Adrenal gland (tissue), 9 donors: ENCODE measurements at regions not wholly inside any gene's neighbourhood (a gene's known extent, or its start where the extent isn't known, plus 50 kb on each side); places are given as distances from the start of the nearest gene placed in this dataset.

Experiments used
- DNase-seq, 7 donors: peaks; one replicate each; pipeline ENCODE4 v3.0.0-alpha.2; 2019 to 2020
- H3K27ac ChIP-seq, 5 donors: fragments of 200-600 bp; sonication (generic) in 4 of 5; 1 replicate in 3 of 5; 2 replicates in 2 of 5; pipeline versions ENCODE4 v1.5.1 to v1.8.0; 2016 to 2020; ENCODE audit warnings: mild to moderate bottlenecking in 1 of 5
- H3K27me3 ChIP-seq: fragments of 200-600 bp; 2 replicates; pipeline ENCODE4 v1.8.0; 2021
- H3K36me3 ChIP-seq, 2 donors: fragments of 200-600 bp; replicated peaks in 1 of 2; 1 replicate in 1 of 2; 2 replicates in 1 of 2; pipeline versions ENCODE4 v1.5.1 to v1.8.0; 2018 to 2022
- H3K4me1 ChIP-seq, 2 donors: fragments of 200-600 bp; replicated peaks in 1 of 2; 1 replicate in 1 of 2; 2 replicates in 1 of 2; pipeline versions ENCODE4 v1.5.1 to v1.8.0; 2018 to 2021
- H3K4me3 ChIP-seq, 4 donors: fragments of 200-600 bp; sonication (generic) in 3 of 4; one replicate each; pipeline ENCODE4 v1.5.1; 2016 to 2018
- H3K9me3 ChIP-seq, 3 donors: fragments of 200-600 bp; sonication (generic) in 1 of 3; replicated peaks in 1 of 3; 1 replicate in 2 of 3; 2 replicates in 1 of 3; pipeline versions ENCODE4 v1.5.1 to v1.8.0; 2016 to 2021
- POLR2A ChIP-seq, 2 donors: fragments of 450-650 bp; IDR thresholded peaks; one replicate each; pipeline ENCODE4 v1.6.1; 2017; ENCODE audit warnings: antibody characterized with exemption in 2 of 2, mild to moderate bottlenecking in 2 of 2, moderate library complexity in 1 of 2
- WGBS, 4 donors: extraction: QIAGEN DNeasy Blood & Tissue Kit in 2 of 4; methylation state at CpG; one replicate each; pipeline versions ENCODE4 v1.1.5 to v1.1.7; 2013 to 2017; 5-methylcytosine and 5-hydroxymethylcytosine counted together
- intact Hi-C, 2 donors: fragments of 100-400 bp; cut with DNase I; formaldehyde crosslinking; loops; one replicate each; pipeline versions ENCODE4 v1.14.1 to v1.15.0; 2022 to 2023
- TF ChIP-seq, protein P1 (sequence below), 6 experiments: fragments of 450-650 bp in 4 of 6; fragments of 200-600 bp in 2 of 6; sonication (generic) in 1 of 6; IDR thresholded peaks; 1 replicate in 5 of 6; 2 replicates in 1 of 6; pipeline versions ENCODE4 v1.5.1 to v1.8.0; 2016 to 2021; ENCODE audit warnings: antibody characterized with exemption in 6 of 6, mild to moderate bottlenecking in 2 of 6, moderate library complexity in 1 of 6
- donor health status: healthy with polysubstance abuse.
- donor health status: Bipolar disorder and iron deficiency.
- donor health status: DM: yes; HTN: yes; CAD: no.
- donor health status: DM: no; HTN: no; CAD: no.
- donor health status: DM: no; HTN: no; CAD: no.

DNA sequence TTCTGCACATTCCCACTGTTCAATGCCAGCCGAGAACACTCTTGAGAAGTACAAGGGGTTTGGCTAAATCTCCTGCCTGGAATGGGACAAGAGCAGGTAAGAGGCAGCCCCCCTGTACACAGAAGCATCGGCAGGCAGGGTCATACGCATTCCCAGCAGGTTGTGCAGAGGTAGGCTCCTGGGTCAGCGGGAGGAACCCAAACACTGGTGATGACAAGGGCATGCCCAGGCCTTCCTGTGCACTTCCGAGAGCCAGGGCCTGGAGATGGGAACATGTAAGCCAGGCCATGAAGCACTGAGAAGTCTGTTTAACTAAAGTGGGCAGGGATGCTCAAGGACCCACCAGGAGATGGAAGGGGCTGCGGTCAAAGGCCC is 130.3 kb upstream of the CHST15 start:
- H3K27ac ChIP-seq: no peak overlapping the region
- H3K36me3 ChIP-seq: no peaks in the 10 kb centered on the region
- H3K27me3 ChIP-seq: no peaks in the 10 kb centered on the region
- WGBS, 4 donors: 80 to 92% (median 84%) methylated on average over 6 of the region's 6 CpGs
- TF ChIP-seq POLR2A (IDR thresholded peaks at IDR 0.05): no peak
- TF ChIP-seq, protein P1, sequence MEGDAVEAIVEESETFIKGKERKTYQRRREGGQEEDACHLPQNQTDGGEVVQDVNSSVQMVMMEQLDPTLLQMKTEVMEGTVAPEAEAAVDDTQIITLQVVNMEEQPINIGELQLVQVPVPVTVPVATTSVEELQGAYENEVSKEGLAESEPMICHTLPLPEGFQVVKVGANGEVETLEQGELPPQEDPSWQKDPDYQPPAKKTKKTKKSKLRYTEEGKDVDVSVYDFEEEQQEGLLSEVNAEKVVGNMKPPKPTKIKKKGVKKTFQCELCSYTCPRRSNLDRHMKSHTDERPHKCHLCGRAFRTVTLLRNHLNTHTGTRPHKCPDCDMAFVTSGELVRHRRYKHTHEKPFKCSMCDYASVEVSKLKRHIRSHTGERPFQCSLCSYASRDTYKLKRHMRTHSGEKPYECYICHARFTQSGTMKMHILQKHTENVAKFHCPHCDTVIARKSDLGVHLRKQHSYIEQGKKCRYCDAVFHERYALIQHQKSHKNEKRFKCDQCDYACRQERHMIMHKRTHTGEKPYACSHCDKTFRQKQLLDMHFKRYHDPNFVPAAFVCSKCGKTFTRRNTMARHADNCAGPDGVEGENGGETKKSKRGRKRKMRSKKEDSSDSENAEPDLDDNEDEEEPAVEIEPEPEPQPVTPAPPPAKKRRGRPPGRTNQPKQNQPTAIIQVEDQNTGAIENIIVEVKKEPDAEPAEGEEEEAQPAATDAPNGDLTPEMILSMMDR (IDR thresholded peaks at IDR 0.05): no peak
- intact Hi-C loops: no loop called here
- DNase-seq: peak in 1 of 7 donors; percentile 44
- no peaks in the 10 kb centered on the region for H3K9me3 ChIP-seq
- H3K4me1 ChIP-seq: peaks cover 0 to 12% of the 10 kb centered on the region in 2 donors
- H3K4me3 ChIP-seq: no peak overlapping the region

DNA sequence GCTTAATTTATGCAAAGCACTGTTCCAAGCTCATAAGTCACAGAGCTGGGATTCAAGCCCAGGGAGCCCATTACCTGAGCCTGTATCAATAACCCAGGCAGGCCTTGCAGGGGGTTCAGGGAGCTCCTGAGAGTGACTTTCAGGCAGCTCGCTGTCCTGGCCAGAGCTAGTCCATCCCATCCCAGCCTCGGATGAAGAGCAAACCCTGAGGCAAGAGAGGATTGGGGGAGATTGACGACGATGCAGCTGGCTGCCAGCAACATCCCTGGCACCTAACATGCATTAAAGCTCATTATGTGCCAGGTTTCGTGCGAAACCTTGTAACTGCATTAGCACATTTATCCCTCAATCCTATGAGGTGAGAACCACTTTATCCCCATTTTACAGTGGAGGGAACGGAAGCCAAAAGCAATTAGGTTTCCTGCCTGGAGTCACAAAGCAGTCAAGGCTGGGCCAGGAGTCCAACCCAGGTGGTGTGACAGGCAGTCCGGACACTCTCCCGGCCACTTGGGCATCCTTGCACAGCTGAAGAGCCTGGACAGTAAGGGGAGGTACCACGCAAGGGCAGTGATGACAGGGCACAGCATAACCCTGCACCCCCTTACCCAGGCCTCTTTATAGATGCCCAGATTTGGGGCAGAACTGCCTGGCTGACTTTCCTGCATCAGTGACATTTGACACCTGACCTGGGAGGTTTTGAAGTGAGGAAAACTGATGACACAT is 129.8 kb upstream of the CHST15 start:
- TF ChIP-seq, protein P1 (IDR thresholded peaks at IDR 0.05): no peak
- TF ChIP-seq POLR2A (IDR thresholded peaks at IDR 0.05): no peak
- intact Hi-C loops: no loop called here
- Histone ChIP-seq H3K4me3 (no peak overlapping the region), H3K27me3 (no peaks in the 10 kb centered on the region), H3K4me1 (peaks cover 0 to 12% of the 10 kb centered on the region in 2 donors), H3K36me3 (no peaks in the 10 kb centered on the region), H3K9me3 (no peaks in the 10 kb centered on the region), H3K27ac (no peak overlapping the region)
- peak in 1 of 7 donors; percentile 47 for DNase-seq
- 63 to 80% (median 71%) methylated on average over 10 of the region's 10 CpGs for WGBS, 4 donors

DNA sequence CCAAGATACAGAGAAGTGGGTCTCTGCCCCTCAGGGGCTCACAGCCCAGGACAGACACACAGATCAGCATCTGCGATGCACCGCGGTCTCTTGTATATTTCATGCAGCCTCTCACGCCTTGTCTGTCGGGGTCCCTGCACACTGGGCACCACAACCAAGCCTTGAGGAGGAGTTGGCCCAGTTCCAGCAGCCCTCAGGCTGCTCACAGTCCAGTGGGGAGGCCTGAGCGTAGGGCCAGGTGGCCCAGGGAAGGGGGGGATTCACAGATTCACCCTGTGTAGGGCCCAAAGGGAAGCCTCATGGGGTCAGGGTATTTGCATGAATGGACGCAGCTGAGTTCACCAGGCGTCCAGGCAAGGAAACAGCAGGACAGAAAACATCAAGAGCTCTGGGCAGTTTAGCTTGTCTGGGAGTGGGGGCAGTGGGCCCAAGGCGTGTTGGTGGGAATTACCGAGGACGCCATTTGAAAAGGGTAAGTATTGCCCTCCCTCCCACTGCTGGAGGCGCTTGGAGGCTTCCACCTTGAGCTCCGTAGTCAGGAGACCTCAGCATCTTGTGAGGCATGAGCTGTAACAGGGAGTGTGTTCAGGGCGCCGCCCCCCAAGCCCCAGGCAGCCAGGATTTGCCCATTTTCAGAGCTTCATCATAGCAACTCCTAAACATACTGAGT is 129.1 kb upstream of the CHST15 start:
- WGBS, 4 donors: 64 to 87% (median 76%) methylated on average over 11 to 15 of the region's 15 CpGs
- peak in 1 of 7 donors; percentile 52 for DNase-seq
- intact Hi-C loops: no loop called here
- no peaks in the 10 kb centered on the region for H3K9me3 ChIP-seq
- no peaks in the 10 kb centered on the region for H3K36me3 ChIP-seq
- no peak overlapping the region for H3K27ac ChIP-seq
- H3K4me3 ChIP-seq: no peak overlapping the region
- H3K27me3 ChIP-seq: no peaks in the 10 kb centered on the region
- peaks cover 0 to 12% of the 10 kb centered on the region in 2 donors for H3K4me1 ChIP-seq
- no peak for TF ChIP-seq POLR2A (IDR thresholded peaks at IDR 0.05)
- TF ChIP-seq, protein P1 (IDR thresholded peaks at IDR 0.05): no peak

DNA sequence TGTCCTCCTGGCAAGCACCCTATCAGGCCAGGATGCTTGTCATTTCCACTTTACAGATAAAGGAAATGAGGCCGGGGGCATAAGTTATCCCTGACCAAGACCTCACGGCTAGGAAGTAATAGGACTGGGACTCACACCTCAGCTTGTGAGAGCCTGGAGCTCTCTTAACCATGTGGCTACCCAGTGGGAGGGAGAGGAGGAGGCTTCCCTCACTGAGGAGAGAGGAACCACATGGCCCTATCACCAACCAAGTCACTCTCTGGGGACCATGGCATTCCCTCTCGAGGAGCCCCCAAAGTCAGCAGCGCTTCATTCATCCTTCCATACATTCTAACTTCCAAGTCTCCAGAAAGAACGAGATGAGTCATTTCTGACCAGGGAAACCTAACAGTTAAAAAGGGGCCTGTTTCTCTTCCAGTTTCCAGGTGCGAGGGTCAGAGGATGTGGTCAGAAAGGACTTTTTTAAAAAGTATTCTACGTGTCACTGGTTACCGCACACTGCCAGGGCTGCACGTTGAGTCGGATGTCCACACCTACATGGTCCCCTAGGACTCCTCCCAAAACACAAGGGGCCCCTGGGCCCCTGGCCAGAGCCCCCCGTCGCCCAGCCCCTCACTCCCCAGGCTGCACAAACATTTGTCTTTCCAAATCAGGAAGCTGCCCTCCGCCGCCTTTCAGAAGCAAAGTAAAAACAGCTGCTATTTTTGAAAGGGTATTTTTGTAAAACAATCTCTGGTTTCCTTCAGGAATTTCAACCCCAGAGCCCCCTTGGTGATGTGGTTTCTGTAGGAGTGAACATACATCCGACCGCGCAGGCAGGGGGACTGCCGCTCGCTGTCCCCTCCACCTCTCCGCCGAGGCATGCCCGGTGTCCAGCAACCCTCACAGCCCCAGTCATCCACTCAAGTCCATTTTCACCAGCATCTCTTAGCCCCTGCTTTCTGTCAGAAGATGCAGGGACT is 128.2 kb upstream of the CHST15 start:
- no peaks in the 10 kb centered on the region for H3K27me3 ChIP-seq
- no peaks in the 10 kb centered on the region for H3K9me3 ChIP-seq
- H3K27ac ChIP-seq: peak overlapping the region in 2 of 5 donors; percentile 12 to 65
- peaks cover 0 to 12% of the 10 kb centered on the region in 2 donors for H3K4me1 ChIP-seq
- no peak overlapping the region for H3K4me3 ChIP-seq
- 31 to 51% (median 47%) methylated on average over 22 of the region's 22 CpGs for WGBS, 4 donors
- intact Hi-C loops: no loop called here
- peak in 2 of 7 donors; percentile 28 to 60 for DNase-seq
- peak in 1 of 2 donors; percentile 7 for TF ChIP-seq POLR2A (IDR thresholded peaks at IDR 0.05)
- TF ChIP-seq, protein P1 (IDR thresholded peaks at IDR 0.05): no peak
- no peaks in the 10 kb centered on the region for H3K36me3 ChIP-seq
